Transverse colon (tissue), 4 donors: ENCODE measurements at regions not wholly inside any gene's neighbourhood (a gene's known extent, or its start where the extent isn't known, plus 50 kb on each side); places are given as distances from the start of the nearest gene placed in this dataset.

ENCODE experiments used
- DNase-seq: peaks from one replicate; pipeline ENCODE4 v3.0.0-alpha.2; 2019
- H3K27ac ChIP-seq, 4 donors: fragments of 200-600 bp; sonication (generic); 2 replicates each; pipeline ENCODE4 v1.5.1; 2016 to 2018; ENCODE audit warnings: inconsistent platforms in 4 of 4
- H3K27me3 ChIP-seq: fragments of 200-600 bp; sonication (generic); 2 replicates; pipeline ENCODE4 v1.5.1; 2017; ENCODE audit warnings: inconsistent platforms
- H3K36me3 ChIP-seq, 4 donors: fragments of 200-600 bp; sonication (generic); 2 replicates each; pipeline ENCODE4 v1.5.1; 2017 to 2019; ENCODE audit warnings: inconsistent platforms in 4 of 4
- H3K4me1 ChIP-seq, 4 donors: fragments of 200-600 bp; sonication (generic); 2 replicates each; pipeline ENCODE4 v1.5.1; 2017 to 2020; ENCODE audit warnings: inconsistent platforms in 4 of 4
- H3K4me3 ChIP-seq, 4 donors: fragments of 200-600 bp; sonication (generic); 1 replicate in 1 of 4; 2 replicates in 3 of 4; pipeline versions ENCODE4 v1.5.1 to v1.6.1; 2017 to 2019; ENCODE audit warnings: inconsistent platforms in 4 of 4
- H3K9me3 ChIP-seq, 2 donors: fragments of 200-600 bp; sonication (generic); 2 replicates each; pipeline ENCODE4 v1.5.1; 2017 to 2019; ENCODE audit warnings: inconsistent platforms in 2 of 2
- EP300 ChIP-seq: sonication (generic); formaldehyde crosslinking; IDR thresholded peaks from one replicate; pipeline ENCODE4 v1.6.1; 2017; ENCODE audit warnings: antibody characterized with exemption, low read depth
- POLR2A ChIP-seq: fragments of 450-650 bp; IDR thresholded peaks from one replicate; pipeline ENCODE4 v1.6.1; 2016; ENCODE audit warnings: antibody characterized with exemption, mild to moderate bottlenecking, moderate library complexity
- POLR2AphosphoS5 ChIP-seq, 3 donors: sonication (generic); formaldehyde crosslinking; IDR thresholded peaks; one replicate each; pipeline ENCODE4 v1.6.1; 2016; ENCODE audit warnings: antibody characterized with exemption in 3 of 3
- WGBS, 2 donors: methylation state at CpG; one replicate each; pipeline ENCODE4 v1.1.5; 2018; ENCODE audit warnings: low coverage in 1 of 2; 5-methylcytosine and 5-hydroxymethylcytosine counted together
- in situ Hi-C, 4 donors: fragments of 200-750 bp; cut with MboI; loops; one replicate each; pipeline versions ENCODE4 v1.15.0 to v1.15.1; 2017; ENCODE audit warnings: low sequenced_read_pairs in 3 of 4, low pct_ligation_motif_present in 1 of 4, low pct_unique_long_range_greater_than_20kb in 1 of 4
- intact Hi-C: fragments of 100-400 bp; cut with DNase I; formaldehyde crosslinking; loops from one replicate; pipeline ENCODE4 v1.15.1; 2023; ENCODE audit warnings: low total_unique reads
- TF ChIP-seq, protein P1 (sequence below), 5 experiments: fragments of 200-600 bp in 3 of 5; fragments of 450-650 bp in 2 of 5; sonication (generic) in 3 of 5; IDR thresholded peaks; 1 replicate in 2 of 5; 2 replicates in 3 of 5; pipeline ENCODE4 v1.5.1; 2016 to 2017; ENCODE audit warnings: antibody characterized with exemption in 5 of 5, inconsistent platforms in 3 of 5, mild to moderate bottlenecking in 2 of 5, moderate library complexity in 1 of 5

DNA sequence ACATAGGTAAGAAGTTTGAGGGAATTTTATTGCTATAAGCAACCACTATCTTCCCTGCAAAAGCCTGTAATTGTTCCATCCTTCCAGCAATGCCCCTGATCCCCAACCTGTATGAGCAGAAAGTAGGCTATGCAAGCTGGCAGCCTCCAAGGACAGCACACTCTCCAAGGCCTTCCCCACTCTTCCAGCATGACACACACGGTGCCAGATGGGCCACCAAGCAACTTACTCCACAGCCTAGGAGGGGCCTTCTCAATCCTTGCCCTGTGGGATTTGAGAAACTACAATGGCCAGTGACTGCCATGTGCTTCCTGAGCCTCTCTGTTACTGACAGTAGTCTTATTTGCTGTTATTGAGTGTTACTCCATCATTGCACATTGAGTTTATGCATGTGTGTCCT lies 137.5 kb downstream of the ACTR3 start:
- WGBS, 2 donors: 78 to 100% methylated on average over 1 of the region's 1 CpG
- in situ Hi-C loops: no loop called here
- H3K9me3 ChIP-seq: peaks cover 0 to 4% of the 10 kb centered on the region in 2 donors
- no peak for DNase-seq
- TF ChIP-seq, protein P1, sequence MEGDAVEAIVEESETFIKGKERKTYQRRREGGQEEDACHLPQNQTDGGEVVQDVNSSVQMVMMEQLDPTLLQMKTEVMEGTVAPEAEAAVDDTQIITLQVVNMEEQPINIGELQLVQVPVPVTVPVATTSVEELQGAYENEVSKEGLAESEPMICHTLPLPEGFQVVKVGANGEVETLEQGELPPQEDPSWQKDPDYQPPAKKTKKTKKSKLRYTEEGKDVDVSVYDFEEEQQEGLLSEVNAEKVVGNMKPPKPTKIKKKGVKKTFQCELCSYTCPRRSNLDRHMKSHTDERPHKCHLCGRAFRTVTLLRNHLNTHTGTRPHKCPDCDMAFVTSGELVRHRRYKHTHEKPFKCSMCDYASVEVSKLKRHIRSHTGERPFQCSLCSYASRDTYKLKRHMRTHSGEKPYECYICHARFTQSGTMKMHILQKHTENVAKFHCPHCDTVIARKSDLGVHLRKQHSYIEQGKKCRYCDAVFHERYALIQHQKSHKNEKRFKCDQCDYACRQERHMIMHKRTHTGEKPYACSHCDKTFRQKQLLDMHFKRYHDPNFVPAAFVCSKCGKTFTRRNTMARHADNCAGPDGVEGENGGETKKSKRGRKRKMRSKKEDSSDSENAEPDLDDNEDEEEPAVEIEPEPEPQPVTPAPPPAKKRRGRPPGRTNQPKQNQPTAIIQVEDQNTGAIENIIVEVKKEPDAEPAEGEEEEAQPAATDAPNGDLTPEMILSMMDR (IDR thresholded peaks at IDR 0.05): no peak
- TF ChIP-seq EP300 (no peak), POLR2AphosphoS5 (IDR thresholded peaks at IDR 0.05) (no peak), POLR2A (no peak)
- intact Hi-C loops: no loop called here
- peaks cover 0 to 4% (median 0%) of the 10 kb centered on the region in 4 donors for H3K4me1 ChIP-seq
- no peaks in the 10 kb centered on the region for H3K27me3 ChIP-seq
- H3K4me3 ChIP-seq: no peak overlapping the region
- no peaks in the 10 kb centered on the region for H3K36me3 ChIP-seq
- no peak overlapping the region for H3K27ac ChIP-seq

DNA sequence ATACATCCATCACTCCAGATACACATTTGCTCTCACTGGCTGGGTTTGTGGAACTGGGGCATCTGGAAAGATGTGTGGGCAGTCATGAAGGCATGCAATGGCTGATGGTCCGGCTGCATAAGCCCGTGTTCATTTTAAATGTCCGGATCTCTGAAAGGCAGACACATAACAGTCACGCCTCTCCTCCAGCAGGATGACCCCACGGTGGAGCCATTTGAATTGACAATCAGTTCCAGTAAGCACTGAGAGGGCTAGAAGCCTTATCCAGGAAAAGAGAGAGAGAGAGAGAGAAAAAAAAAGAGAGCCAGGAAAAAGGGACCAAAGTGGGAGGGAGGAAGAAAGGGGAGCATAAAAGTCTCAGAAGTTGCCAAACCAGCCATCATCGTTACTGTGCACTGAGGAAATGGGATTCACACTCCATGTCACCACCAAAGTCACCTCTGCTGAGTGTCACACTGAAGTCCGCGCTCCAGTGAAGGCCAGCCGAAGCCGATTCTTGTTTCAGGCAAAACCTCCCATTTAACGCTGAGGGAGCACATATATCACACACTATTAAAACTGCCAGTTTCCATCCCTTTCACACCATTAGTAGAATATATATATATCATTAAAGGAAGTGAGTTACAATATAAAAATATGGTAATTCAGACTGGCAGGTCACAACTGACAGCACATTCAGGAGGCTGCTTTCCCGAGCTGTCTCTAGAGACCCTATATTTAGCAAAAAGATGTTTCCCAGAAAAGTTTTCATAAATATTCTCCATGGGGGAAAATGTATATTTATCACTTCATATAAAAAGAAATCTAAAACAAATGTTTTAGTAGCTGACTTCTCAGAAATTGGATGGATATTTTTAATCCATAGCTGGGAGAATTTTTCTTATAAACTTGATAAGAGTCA lies 142.0 kb downstream of the ACTR3 start:
- H3K36me3 ChIP-seq: no peaks in the 10 kb centered on the region
- no peaks in the 10 kb centered on the region for H3K4me1 ChIP-seq
- H3K27me3 ChIP-seq: no peaks in the 10 kb centered on the region
- TF ChIP-seq EP300 (no peak), POLR2A (no peak), POLR2AphosphoS5 (IDR thresholded peaks at IDR 0.05) (no peak)
- TF ChIP-seq, protein P1 (IDR thresholded peaks at IDR 0.05): no peak
- no peak for DNase-seq
- no peak overlapping the region for H3K4me3 ChIP-seq
- H3K27ac ChIP-seq: no peak overlapping the region
- intact Hi-C loops: no loop called here
- peaks cover 0 to 4% of the 10 kb centered on the region in 2 donors for H3K9me3 ChIP-seq
- WGBS, 2 donors: 65 to 79% methylated on average over 11 to 12 of the region's 12 CpGs
- in situ Hi-C loops: no loop called here

DNA sequence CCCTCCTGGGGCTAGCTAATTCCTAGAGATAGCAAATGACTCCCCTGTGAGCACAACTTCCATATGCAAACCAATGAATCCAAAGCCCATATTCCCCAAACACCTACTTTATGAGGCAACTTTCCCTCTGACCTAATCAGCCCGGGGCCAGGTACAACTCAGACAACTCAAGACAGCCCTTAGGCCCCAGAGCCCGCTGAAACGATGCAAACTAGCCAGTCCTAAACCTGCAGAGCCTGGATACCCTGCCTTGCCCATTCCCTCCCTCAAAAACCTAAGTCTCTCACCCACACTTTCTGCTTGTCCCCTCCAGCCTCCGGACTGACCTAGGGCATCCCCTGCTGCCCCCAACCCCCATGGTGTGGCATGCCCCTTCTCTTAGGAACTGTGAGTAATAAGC lies 142.8 kb downstream of the ACTR3 start:
- in situ Hi-C loops (no loop called here), intact Hi-C loops (no loop called here)
- 66% methylated on average over 4 of the region's 4 CpGs; no CpG with 5 or more reads in 1 of the 2 donors for WGBS, 2 donors
- DNase-seq: no peak
- H3K4me1 ChIP-seq: no peaks in the 10 kb centered on the region
- peaks cover 0 to 4% of the 10 kb centered on the region in 2 donors for H3K9me3 ChIP-seq
- H3K36me3 ChIP-seq: no peaks in the 10 kb centered on the region
- TF ChIP-seq POLR2AphosphoS5 (IDR thresholded peaks at IDR 0.05) (no peak), POLR2A (no peak), EP300 (no peak)
- TF ChIP-seq, protein P1 (IDR thresholded peaks at IDR 0.05): no peak
- no peaks in the 10 kb centered on the region for H3K27me3 ChIP-seq
- H3K4me3 ChIP-seq: no peak overlapping the region
- no peak overlapping the region for H3K27ac ChIP-seq

DNA sequence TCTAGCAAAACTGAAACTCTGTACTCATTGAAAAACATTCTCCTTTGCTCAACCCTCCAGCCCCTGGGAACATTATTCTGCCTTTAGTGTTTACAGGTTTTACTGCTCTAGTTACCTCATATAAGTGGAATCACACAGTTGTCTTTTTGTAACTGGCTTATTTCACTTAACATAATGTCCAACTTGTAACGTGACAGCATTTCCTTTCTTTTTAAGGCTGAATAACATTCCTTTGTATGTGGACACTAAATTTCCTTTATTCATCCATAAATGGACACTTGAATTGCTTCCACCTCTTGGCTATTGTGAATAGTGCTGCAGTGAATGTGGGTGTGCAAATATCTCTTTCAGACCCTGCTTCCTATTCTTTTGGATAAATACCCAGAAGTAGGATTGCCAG lies 144.9 kb downstream of the ACTR3 start:
- H3K27me3 ChIP-seq: no peaks in the 10 kb centered on the region
- no peaks in the 10 kb centered on the region for H3K36me3 ChIP-seq
- intact Hi-C loops (no loop called here), in situ Hi-C loops (no loop called here)
- no peak for DNase-seq
- H3K27ac ChIP-seq: no peak overlapping the region
- H3K4me3 ChIP-seq: no peak overlapping the region
- H3K4me1 ChIP-seq: no peaks in the 10 kb centered on the region
- no peak for TF ChIP-seq EP300
- TF ChIP-seq POLR2AphosphoS5 (IDR thresholded peaks at IDR 0.05): no peak
- TF ChIP-seq POLR2A: no peak
- TF ChIP-seq, protein P1 (IDR thresholded peaks at IDR 0.05): no peak
- H3K9me3 ChIP-seq: no peaks in the 10 kb centered on the region
- 14% methylated on average over 1 of the region's 1 CpG for WGBS, 2 donors
